ENCODE measurements at regions not wholly inside any gene's neighbourhood (a gene's known extent, or its start where the extent isn't known, plus 50 kb on each side); places are given as distances from the start of the nearest gene placed in this dataset.

GRCh38 chr2:116061023-116061422, 1618.6 kb downstream of the DPP10 start:
- Mint-ChIP-seq H3K27ac (no peak overlapping the region), H3K27me3 (ENCODE audit: low read depth in 3 of 3) (peaks cover 0 to 2% (median 0%) of the 10 kb centered on the region in 3 donors), H3K9me3 (peaks cover 2 to 59% (median 26%) of the 10 kb centered on the region in 6 donors), H3K4me3 (no peak overlapping the region), H3K36me3 (peaks cover 0 to 3% (median 0%) of the 10 kb centered on the region in 3 donors), H3K4me1 (no peaks in the 10 kb centered on the region)
- DNase-seq = no peak

- H3K4me3 Mint-ChIP-seq = no peak overlapping the region
- no peaks in the 10 kb centered on the region for H3K4me1 Mint-ChIP-seq
- DNase-seq = no peak
- peaks cover 7 to 44% (median 25%) of the 10 kb centered on the region in 6 donors for H3K9me3 Mint-ChIP-seq
- H3K27ac Mint-ChIP-seq = no peak overlapping the region
- H3K27me3 Mint-ChIP-seq (ENCODE audit: low read depth in 3 of 3) = peaks cover 0 to 2% (median 0%) of the 10 kb centered on the region in 3 donors
- no peaks in the 10 kb centered on the region for H3K36me3 Mint-ChIP-seq
These were observed 1631.3 kb downstream of the DPP10 start for GRCh38 chr2:116073731-116074130.

GRCh38 chr2:116074161-116074560, 1631.7 kb downstream of the DPP10 start:
- H3K27me3 Mint-ChIP-seq (ENCODE audit: low read depth in 3 of 3) = peaks cover 0 to 2% (median 0%) of the 10 kb centered on the region in 3 donors
- no peaks in the 10 kb centered on the region for H3K4me1 Mint-ChIP-seq
- H3K36me3 Mint-ChIP-seq = no peaks in the 10 kb centered on the region
- DNase-seq = no peak
- H3K4me3 Mint-ChIP-seq = no peak overlapping the region
- peaks cover 7 to 49% (median 24%) of the 10 kb centered on the region in 6 donors for H3K9me3 Mint-ChIP-seq
- H3K27ac Mint-ChIP-seq = no peak overlapping the region

GRCh38 chr2:116088236-116088635, 1645.8 kb downstream of the DPP10 start:
- H3K36me3 Mint-ChIP-seq = no peaks in the 10 kb centered on the region
- DNase-seq = no peak
- peaks cover 9 to 49% (median 35%) of the 10 kb centered on the region in 6 donors for H3K9me3 Mint-ChIP-seq

GRCh38 chr2:116094196-116094595, 1651.8 kb downstream of the DPP10 start:
- no peak overlapping the region for H3K27ac Mint-ChIP-seq
- DNase-seq = no peak
- H3K4me1 Mint-ChIP-seq = no peaks in the 10 kb centered on the region
- H3K9me3 Mint-ChIP-seq = peaks cover 18 to 65% (median 41%) of the 10 kb centered on the region in 6 donors
- peaks cover 0 to 5% (median 0%) of the 10 kb centered on the region in 3 donors for H3K36me3 Mint-ChIP-seq
- no peaks in the 10 kb centered on the region for H3K27me3 Mint-ChIP-seq (ENCODE audit: low read depth in 3 of 3)
- no peak overlapping the region for H3K4me3 Mint-ChIP-seq

More at GRCh38 chr2:116088236-116088635, 1645.8 kb downstream of the DPP10 start:
- no peak overlapping the region for H3K4me3 Mint-ChIP-seq
- H3K4me1 Mint-ChIP-seq = no peaks in the 10 kb centered on the region
- H3K27me3 Mint-ChIP-seq (ENCODE audit: low read depth in 3 of 3) = no peaks in the 10 kb centered on the region
- no peak overlapping the region for H3K27ac Mint-ChIP-seq

- DNase-seq = no peak
- Mint-ChIP-seq H3K4me1 (no peaks in the 10 kb centered on the region), H3K4me3 (no peak overlapping the region), H3K27me3 (ENCODE audit: low read depth in 3 of 3) (no peaks in the 10 kb centered on the region), H3K27ac (no peak overlapping the region), H3K36me3 (peaks cover 0 to 5% (median 0%) of the 10 kb centered on the region in 3 donors), H3K9me3 (peaks cover 11 to 69% (median 36%) of the 10 kb centered on the region in 6 donors)
These were observed 1653.2 kb downstream of the DPP10 start for GRCh38 chr2:116095636-116096035.

GRCh38 chr2:116098049-116098448, 1655.6 kb downstream of the DPP10 start:
- Mint-ChIP-seq H3K27me3 (ENCODE audit: low read depth in 3 of 3) (peaks cover 0 to 3% (median 0%) of the 10 kb centered on the region in 3 donors), H3K4me1 (no peaks in the 10 kb centered on the region), H3K9me3 (peaks cover 21 to 59% (median 36%) of the 10 kb centered on the region in 6 donors), H3K4me3 (no peak overlapping the region), H3K36me3 (peaks cover 0 to 5% (median 0%) of the 10 kb centered on the region in 3 donors), H3K27ac (no peak overlapping the region)
- no peak for DNase-seq

GRCh38 chr2:116109471-116109870, 1667.0 kb downstream of the DPP10 start:
- Mint-ChIP-seq H3K36me3 (peaks cover 0 to 2% (median 0%) of the 10 kb centered on the region in 3 donors), H3K27me3 (ENCODE audit: low read depth in 3 of 3) (peaks cover 0 to 2% (median 0%) of the 10 kb centered on the region in 3 donors), H3K4me1 (no peaks in the 10 kb centered on the region), H3K4me3 (no peak overlapping the region), H3K9me3 (peaks cover 8 to 61% (median 33%) of the 10 kb centered on the region in 6 donors), H3K27ac (no peak overlapping the region)
- DNase-seq = no peak

- H3K9me3 Mint-ChIP-seq = peaks cover under 1 to 37% (median 18%) of the 10 kb centered on the region in 6 donors
- no peak for DNase-seq
- H3K27ac Mint-ChIP-seq = no peak overlapping the region
- no peak overlapping the region for H3K4me3 Mint-ChIP-seq
- peaks cover 0 to 2% (median 0%) of the 10 kb centered on the region in 3 donors for H3K27me3 Mint-ChIP-seq (ENCODE audit: low read depth in 3 of 3)
- H3K4me1 Mint-ChIP-seq = no peaks in the 10 kb centered on the region
- peaks cover 0 to 4% (median 0%) of the 10 kb centered on the region in 3 donors for H3K36me3 Mint-ChIP-seq
These were observed 1675.4 kb downstream of the DPP10 start for GRCh38 chr2:116117845-116118244.

GRCh38 chr2:116132833-116133232, 1681.7 kb upstream of the DDX18 start:
- Mint-ChIP-seq H3K36me3 (no peaks in the 10 kb centered on the region), H3K27me3 (ENCODE audit: low read depth in 3 of 3) (peaks cover 0 to 2% (median 0%) of the 10 kb centered on the region in 3 donors), H3K9me3 (peaks cover 6 to 32% (median 21%) of the 10 kb centered on the region in 6 donors), H3K4me1 (no peaks in the 10 kb centered on the region), H3K27ac (no peak overlapping the region), H3K4me3 (no peak overlapping the region)
- no peak for DNase-seq

GRCh38 chr2:116133381-116133942, 1681.0 kb upstream of the DDX18 start:
- Mint-ChIP-seq H3K27ac (no peak overlapping the region), H3K27me3 (ENCODE audit: low read depth in 3 of 3) (peaks cover 0 to 2% (median 0%) of the 10 kb centered on the region in 3 donors), H3K4me3 (no peak overlapping the region), H3K36me3 (no peaks in the 10 kb centered on the region), H3K9me3 (peaks cover 6 to 36% (median 24%) of the 10 kb centered on the region in 6 donors), H3K4me1 (no peaks in the 10 kb centered on the region)
- DNase-seq = no peak

- H3K9me3 Mint-ChIP-seq = peaks cover 15 to 62% (median 39%) of the 10 kb centered on the region in 6 donors
- DNase-seq = no peak
- H3K27me3 Mint-ChIP-seq (ENCODE audit: low read depth in 3 of 3) = no peaks in the 10 kb centered on the region
- H3K4me1 Mint-ChIP-seq = no peaks in the 10 kb centered on the region
- H3K27ac Mint-ChIP-seq = no peak overlapping the region
- peaks cover 0 to 4% (median 0%) of the 10 kb centered on the region in 3 donors for H3K36me3 Mint-ChIP-seq
- no peak overlapping the region for H3K4me3 Mint-ChIP-seq
These were observed 1672.5 kb upstream of the DDX18 start for GRCh38 chr2:116141891-116142474.

GRCh38 chr2:116142644-116143227, 1671.8 kb upstream of the DDX18 start:
- no peaks in the 10 kb centered on the region for H3K4me1 Mint-ChIP-seq
- no peak overlapping the region for H3K27ac Mint-ChIP-seq
- H3K4me3 Mint-ChIP-seq = no peak overlapping the region
- peaks cover 11 to 58% (median 36%) of the 10 kb centered on the region in 6 donors for H3K9me3 Mint-ChIP-seq
- H3K27me3 Mint-ChIP-seq (ENCODE audit: low read depth in 3 of 3) = no peaks in the 10 kb centered on the region
- DNase-seq = no peak
- peaks cover 0 to 4% (median 0%) of the 10 kb centered on the region in 3 donors for H3K36me3 Mint-ChIP-seq

- no peak overlapping the region for H3K4me3 Mint-ChIP-seq
- peaks cover 11 to 68% (median 34%) of the 10 kb centered on the region in 6 donors for H3K9me3 Mint-ChIP-seq
- H3K4me1 Mint-ChIP-seq = no peaks in the 10 kb centered on the region
- peaks cover 0 to 4% (median 0%) of the 10 kb centered on the region in 3 donors for H3K36me3 Mint-ChIP-seq
- no peaks in the 10 kb centered on the region for H3K27me3 Mint-ChIP-seq (ENCODE audit: low read depth in 3 of 3)
- no peak overlapping the region for H3K27ac Mint-ChIP-seq
- no peak for DNase-seq
These were observed 1669.5 kb upstream of the DDX18 start for GRCh38 chr2:116145031-116145430.

All from immature natural killer cell (primary cell).